Caco-2 (cell line): ENCODE measurements at regions not wholly inside any gene's neighbourhood (a gene's known extent, or its start where the extent isn't known, plus 50 kb on each side); places are given as distances from the start of the nearest gene placed in this dataset.

ENCODE experiments used
- BruUV-seq: library from RNA; stranded (reverse); fragments of 400-500 nt; replicated peaks from 2 replicates; lab custom pipeline; 2021; lab: Mats Ljungman, UMichigan
- CTCF ChIA-PET: fragments of 300-600 bp; sonication (Branson Sonifier 250); formaldehyde crosslinking; loops from one replicate; lab custom pipeline; 2022; ENCODE audit warnings: antibody characterized with exemption; lab: Charles Lee
- POLR2A ChIA-PET: fragments of 300-600 bp; sonication (Branson Sonifier 250); formaldehyde crosslinking; loops from one replicate; lab custom pipeline; 2022; ENCODE audit warnings: antibody characterized with exemption; lab: Charles Lee
- DNase-seq, 2 experiments: peaks; one replicate each; pipeline versions ENCODE4 v3.0.0 to v3.0.0-alpha.2; 2020 to 2022
- H3K27me3 ChIP-seq: replicated peaks from 2 replicates; pipeline ENCODE4 v1.6.0; 2011; ENCODE audit warnings: low read length; ENCODE audit not compliant: control insufficient read depth, insufficient read depth
- H3K36me3 ChIP-seq: 2 replicates; pipeline ENCODE4 v1.5.1; 2011; ENCODE audit warnings: low read length; ENCODE audit not compliant: control insufficient read depth, insufficient read depth
- H3K4me1 ChIP-seq: fragments of 250-450 bp; sonication (Bioruptor Pico); 2 replicates; pipeline ENCODE4 v1.5.1; 2020; ENCODE audit warnings: mild to moderate bottlenecking
- H3K4me3 ChIP-seq: 2 replicates; pipeline ENCODE4 v1.5.1; 2011; ENCODE audit warnings: low read depth, mild to moderate bottlenecking, control low read depth, low read length
- H3K9me3 ChIP-seq: fragments of 250-450 bp; sonication (Bioruptor Pico); 2 replicates; pipeline ENCODE4 v1.5.1; 2020; ENCODE audit warnings: mild to moderate bottlenecking, moderate library complexity
- H3K27ac Mint-ChIP-seq: one replicate; pipeline ENCODE4 v1.8.0; 2022; ENCODE audit warnings: mixed read lengths; ENCODE audit not compliant: unreplicated experiment
- H3K27me3 Mint-ChIP-seq: one replicate; pipeline ENCODE4 v1.8.0; 2022; ENCODE audit warnings: mixed read lengths; ENCODE audit not compliant: insufficient read depth, unreplicated experiment
- H3K36me3 Mint-ChIP-seq: one replicate; pipeline ENCODE4 v1.8.0; 2022; ENCODE audit warnings: mild to moderate bottlenecking, mixed read lengths; ENCODE audit not compliant: insufficient read depth, unreplicated experiment
- H3K4me1 Mint-ChIP-seq: one replicate; pipeline ENCODE4 v1.8.0; 2022; ENCODE audit warnings: low read depth, mixed read lengths; ENCODE audit not compliant: unreplicated experiment
- H3K4me3 Mint-ChIP-seq: one replicate; pipeline ENCODE4 v1.8.0; 2022; ENCODE audit warnings: mild to moderate bottlenecking, moderate library complexity, mixed read lengths; ENCODE audit not compliant: unreplicated experiment
- H3K9me3 Mint-ChIP-seq: one replicate; pipeline ENCODE4 v1.8.0; 2022; ENCODE audit warnings: mixed read lengths; ENCODE audit not compliant: unreplicated experiment
- CTCF ChIP-seq, 2 experiments: fragments of 200-600 bp in 1 of 2; IDR thresholded peaks; 1 replicate in 1 of 2; 2 replicates in 1 of 2; pipeline versions ENCODE4 v1.5.1 to v1.8.0; 2011 to 2022; ENCODE audit warnings: antibody characterized with exemption in 1 of 2, control low read depth in 1 of 2, inconsistent platforms in 1 of 2, low read depth in 1 of 2, low read length in 1 of 2, mild to moderate bottlenecking in 1 of 2, moderate library complexity in 1 of 2; ENCODE audit not compliant: insufficient read depth in 1 of 2, severe bottlenecking in 1 of 2, unreplicated experiment in 1 of 2
- intact Hi-C: fragments of 100-400 bp; cut with micrococcal nuclease; formaldehyde crosslinking; loops from one replicate; pipeline ENCODE4 v1.10.0; 2022; ENCODE audit not compliant: unreplicated experiment

- peaks cover 6% of the 10 kb centered on the region for H3K36me3 Mint-ChIP-seq
- Histone ChIP-seq H3K36me3 (no peaks in the 10 kb centered on the region), H3K4me3 (no peak overlapping the region), H3K27me3 (no peaks in the 10 kb centered on the region), H3K4me1 (peaks cover 4% of the 10 kb centered on the region), H3K9me3 (no peaks in the 10 kb centered on the region)
- H3K9me3 Mint-ChIP-seq = peaks cover 20% of the 10 kb centered on the region
- H3K27me3 Mint-ChIP-seq = no peaks in the 10 kb centered on the region
- no peak overlapping the region for H3K27ac Mint-ChIP-seq
- no peak overlapping the region for H3K4me3 Mint-ChIP-seq
- no TSS peak for BruUV-seq
- no peak for DNase-seq
- ChIA-PET CTCF (no interaction called here), POLR2A (no interaction called here)
- intact Hi-C loops = no loop called here
- TF ChIP-seq CTCF (IDR thresholded peaks at IDR 0.05; ENCODE audit: insufficient read depth in 1 of 2, low read depth in 1 of 2, low read length in 1 of 2, severe bottlenecking in 1 of 2, unreplicated experiment in 1 of 2) = no peak
- H3K4me1 Mint-ChIP-seq = peaks cover 9% of the 10 kb centered on the region
Observed at GRCh38 chr21:35268261-35268660, 219.2 kb upstream of the RUNX1 start.

DNA sequence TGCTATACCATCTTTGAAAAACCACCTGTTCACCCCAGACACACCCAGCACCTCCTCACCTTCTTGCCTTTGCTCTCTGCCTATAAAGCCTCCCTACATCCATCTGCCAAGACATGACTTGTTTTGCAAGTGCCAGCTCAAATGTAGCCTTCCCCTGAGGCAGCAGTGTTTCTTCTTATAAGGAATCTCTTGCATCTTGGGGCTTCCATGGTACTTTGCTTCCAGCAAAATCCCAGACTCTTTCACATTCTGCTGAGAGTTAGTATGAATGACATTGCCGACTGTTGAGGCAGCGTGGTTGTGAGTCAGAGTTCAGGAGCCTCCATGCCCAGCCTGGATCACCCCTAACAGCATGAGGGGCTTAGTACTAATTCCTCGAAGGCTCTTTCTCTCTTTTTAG, 217.4 kb upstream of the RUNX1 start:
- no peak overlapping the region for H3K4me3 ChIP-seq
- ChIA-PET POLR2A (no interaction called here), CTCF (no interaction called here)
- peaks cover 6% of the 10 kb centered on the region for H3K36me3 Mint-ChIP-seq
- no peaks in the 10 kb centered on the region for H3K27me3 Mint-ChIP-seq
- no peak for TF ChIP-seq CTCF (IDR thresholded peaks at IDR 0.05; ENCODE audit: insufficient read depth in 1 of 2, low read depth in 1 of 2, low read length in 1 of 2, severe bottlenecking in 1 of 2, unreplicated experiment in 1 of 2)
- no peak overlapping the region for H3K27ac Mint-ChIP-seq
- no peaks in the 10 kb centered on the region for H3K4me1 ChIP-seq
- no peaks in the 10 kb centered on the region for H3K4me1 Mint-ChIP-seq
- no peaks in the 10 kb centered on the region for H3K27me3 ChIP-seq
- BruUV-seq = no TSS peak
- H3K9me3 ChIP-seq = no peaks in the 10 kb centered on the region
- peaks cover 9% of the 10 kb centered on the region for H3K9me3 Mint-ChIP-seq
- intact Hi-C loops = no loop called here
- DNase-seq = no peak
- no peak overlapping the region for H3K4me3 Mint-ChIP-seq
- no peaks in the 10 kb centered on the region for H3K36me3 ChIP-seq

GRCh38 chr21:35265170-35265877, 216.2 kb upstream of the RUNX1 start:
- H3K4me3 Mint-ChIP-seq = no peak overlapping the region
- CTCF ChIA-PET = no interaction called here
- Histone ChIP-seq H3K4me1 (no peaks in the 10 kb centered on the region), H3K27me3 (no peaks in the 10 kb centered on the region), H3K36me3 (no peaks in the 10 kb centered on the region; the same call in 1 of the 2 replicates), H3K9me3 (no peaks in the 10 kb centered on the region), H3K4me3 (no peak overlapping the region)
- intact Hi-C loops = no loop called here
- no peaks in the 10 kb centered on the region for H3K27me3 Mint-ChIP-seq
- H3K36me3 Mint-ChIP-seq = peaks cover 6% of the 10 kb centered on the region
- TF ChIP-seq CTCF (IDR thresholded peaks at IDR 0.05; ENCODE audit: insufficient read depth in 1 of 2, low read depth in 1 of 2, low read length in 1 of 2, severe bottlenecking in 1 of 2, unreplicated experiment in 1 of 2) = no peak
- BruUV-seq = no TSS peak
- POLR2A ChIA-PET = interaction anchor here (0.6 kb wide), 1 partner anchor 1971 kb away, joined by 6 read pairs; no protein-coding TSS in a partner anchor
- no peaks in the 10 kb centered on the region for H3K4me1 Mint-ChIP-seq
- H3K27ac Mint-ChIP-seq = no peak overlapping the region
- H3K9me3 Mint-ChIP-seq = peaks cover 9% of the 10 kb centered on the region
- no peak for DNase-seq
